GM18873 (cell line): ENCODE measurements at regions not wholly inside any gene's neighbourhood (a gene's known extent, or its start where the extent isn't known, plus 50 kb on each side); places are given as distances from the start of the nearest gene placed in this dataset.
"Not testable (repeated sequence)": the region's sequence is repeated elsewhere in the genome, so short reads cannot be mapped to it uniquely, and the experiment has no call there.

Source experiments
- ATAC-seq: cut with Tn5 transposase; IDR thresholded peaks from one replicate; pipeline ENCODE4 v1.9.1; 2021; ENCODE audit warnings: mild to moderate bottlenecking, moderate library complexity, moderate number of reproducible peaks; ENCODE audit not compliant: unreplicated experiment, low FRiP score

DNA sequence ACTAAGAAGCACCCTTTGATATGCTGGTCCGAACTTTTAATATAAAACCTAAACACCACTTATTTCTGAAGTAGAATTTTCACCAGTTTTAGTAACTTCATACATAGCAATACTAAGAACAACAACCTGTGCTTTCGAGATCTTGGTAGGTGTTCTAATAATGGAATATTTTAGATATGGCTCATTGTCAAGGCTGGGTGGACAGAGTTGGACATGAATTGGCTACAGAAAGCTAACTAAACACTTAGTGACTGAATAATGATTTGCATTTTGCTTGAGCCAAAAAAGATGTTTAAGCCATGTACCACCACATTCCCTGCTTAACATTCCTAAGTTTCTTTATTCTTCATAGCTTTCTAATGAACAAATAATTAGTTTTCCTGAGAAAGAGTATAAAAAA is 344.3 kb upstream of the SGCG start:
- ATAC-seq, result no peak

- ATAC-seq, result no peak
Measured at GRCh38 chr13:22837980-22838647, 342.7 kb upstream of the SGCG start.

GRCh38 chr13:22839603-22840530 is 340.9 kb upstream of the SGCG start:
- no peak for ATAC-seq

DNA sequence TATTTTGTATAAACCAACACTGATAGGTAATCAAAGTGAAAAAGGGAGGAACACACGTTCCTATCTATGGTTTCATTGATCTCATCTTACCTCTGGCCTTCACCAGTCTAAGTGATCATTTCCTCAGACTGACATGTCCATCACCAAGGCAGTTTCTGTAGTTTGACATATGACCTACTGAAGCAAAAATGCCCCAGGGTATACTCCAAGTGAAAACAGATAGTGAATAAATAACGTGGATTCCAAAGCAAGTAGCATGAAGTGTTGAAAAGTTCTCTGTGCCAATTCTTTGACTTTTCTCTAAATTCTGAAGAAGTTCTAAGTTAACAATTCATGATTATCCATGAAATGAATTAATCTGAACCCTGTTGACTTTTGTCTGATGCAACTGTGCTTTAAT is 334.2 kb upstream of the SGCG start:
- no peak for ATAC-seq

- no peak for ATAC-seq
Measured at GRCh38 chr13:22848539-22849052, 332.2 kb upstream of the SGCG start.

- no peak for ATAC-seq
Measured at GRCh38 chr13:22855926-22856325, 324.9 kb upstream of the SGCG start.

GRCh38 chr13:22858980-22859379 is 321.8 kb upstream of the SGCG start:
- not testable (repeated sequence) for ATAC-seq

DNA sequence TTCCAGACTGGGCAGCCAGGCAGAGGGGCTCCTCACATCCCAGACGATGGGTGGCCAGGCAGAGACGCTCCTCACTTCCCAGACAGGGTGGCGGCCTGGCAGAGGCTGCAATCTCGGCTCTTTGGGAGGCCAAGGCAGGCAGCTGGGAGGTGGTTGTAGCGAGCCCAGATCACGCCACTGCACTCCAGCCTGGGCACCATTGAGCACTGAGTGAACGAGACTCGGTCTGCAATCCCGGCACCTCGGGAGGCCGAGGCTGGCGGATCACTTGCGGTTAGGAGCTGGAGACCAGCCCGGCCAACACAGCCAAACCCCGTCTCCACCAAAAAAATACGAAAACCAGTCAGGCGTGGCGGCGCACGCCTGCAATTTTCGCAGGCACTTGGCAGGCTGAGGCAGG is 321.4 kb upstream of the SGCG start:
- ATAC-seq, result not testable (repeated sequence)

DNA sequence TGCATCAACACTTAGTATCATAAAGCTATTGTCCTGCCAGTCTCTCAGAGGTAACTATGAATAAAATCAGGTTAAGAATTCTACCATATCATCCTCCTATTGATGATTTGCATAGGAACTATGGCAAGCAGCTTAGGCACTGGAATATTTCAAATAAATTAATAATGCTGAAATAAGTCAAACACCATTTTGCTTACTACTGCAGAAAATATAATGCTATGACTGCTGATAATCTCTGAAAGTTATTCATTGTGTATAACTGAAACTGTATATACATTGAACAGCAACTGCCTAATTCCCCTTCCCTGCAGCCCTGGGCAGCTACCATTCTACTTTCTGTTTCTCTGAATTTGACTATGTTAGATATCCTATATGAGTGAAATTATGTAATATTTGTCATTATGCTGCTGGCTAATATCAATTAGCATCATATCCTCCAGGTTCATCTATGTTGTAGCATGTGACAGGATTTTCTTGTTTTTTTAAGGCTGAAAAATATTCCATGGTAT is 318.8 kb upstream of the SGCG start:
- ATAC-seq, result no peak

- no peak for ATAC-seq
Measured at GRCh38 chr13:22862478-22862877, 318.3 kb upstream of the SGCG start.

DNA sequence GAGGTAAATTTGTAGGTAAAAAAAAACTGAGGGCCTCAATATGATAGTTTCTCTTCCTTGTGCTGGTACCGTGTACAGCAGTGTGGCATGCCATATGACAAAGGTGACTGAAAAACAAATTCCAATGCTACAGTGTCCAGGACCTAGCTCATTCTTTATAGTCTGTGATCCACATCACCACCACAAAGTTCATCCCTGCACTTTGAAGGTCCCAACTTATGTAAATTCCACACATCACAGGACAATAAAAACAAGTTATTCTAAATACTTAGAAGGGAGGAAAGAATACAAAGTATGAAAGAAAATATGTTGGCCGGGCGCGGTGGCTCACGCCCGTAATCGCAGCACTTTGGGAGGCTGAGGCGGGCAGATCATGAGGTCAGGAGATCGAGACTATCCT is 314.6 kb upstream of the SGCG start:
- no peak for ATAC-seq

DNA sequence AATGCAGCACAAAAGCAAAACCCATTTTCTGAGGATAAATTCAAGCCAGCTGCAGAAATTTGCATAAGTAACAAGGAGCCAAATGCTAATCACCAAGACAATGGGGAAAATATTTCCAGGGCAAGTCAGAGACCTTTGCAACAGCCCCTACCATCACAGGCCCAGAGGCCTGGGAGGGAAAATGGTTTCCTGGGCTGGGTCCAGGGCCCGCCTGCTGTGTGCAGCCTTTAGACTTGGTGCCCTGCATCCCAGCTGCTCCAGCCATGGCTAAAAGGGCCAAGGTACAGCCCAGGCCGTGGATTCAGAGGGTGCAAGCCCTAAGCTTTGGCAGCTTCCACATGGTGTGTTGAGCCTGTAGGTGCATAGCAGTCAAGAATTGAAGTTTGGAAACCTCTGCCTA is 309.5 kb upstream of the SGCG start:
- ATAC-seq, result no peak

GRCh38 chr13:22874839-22875238 is 305.9 kb upstream of the SGCG start:
- ATAC-seq, result no peak

GRCh38 chr13:22877421-22877820 is 303.4 kb upstream of the SGCG start:
- no peak for ATAC-seq

DNA sequence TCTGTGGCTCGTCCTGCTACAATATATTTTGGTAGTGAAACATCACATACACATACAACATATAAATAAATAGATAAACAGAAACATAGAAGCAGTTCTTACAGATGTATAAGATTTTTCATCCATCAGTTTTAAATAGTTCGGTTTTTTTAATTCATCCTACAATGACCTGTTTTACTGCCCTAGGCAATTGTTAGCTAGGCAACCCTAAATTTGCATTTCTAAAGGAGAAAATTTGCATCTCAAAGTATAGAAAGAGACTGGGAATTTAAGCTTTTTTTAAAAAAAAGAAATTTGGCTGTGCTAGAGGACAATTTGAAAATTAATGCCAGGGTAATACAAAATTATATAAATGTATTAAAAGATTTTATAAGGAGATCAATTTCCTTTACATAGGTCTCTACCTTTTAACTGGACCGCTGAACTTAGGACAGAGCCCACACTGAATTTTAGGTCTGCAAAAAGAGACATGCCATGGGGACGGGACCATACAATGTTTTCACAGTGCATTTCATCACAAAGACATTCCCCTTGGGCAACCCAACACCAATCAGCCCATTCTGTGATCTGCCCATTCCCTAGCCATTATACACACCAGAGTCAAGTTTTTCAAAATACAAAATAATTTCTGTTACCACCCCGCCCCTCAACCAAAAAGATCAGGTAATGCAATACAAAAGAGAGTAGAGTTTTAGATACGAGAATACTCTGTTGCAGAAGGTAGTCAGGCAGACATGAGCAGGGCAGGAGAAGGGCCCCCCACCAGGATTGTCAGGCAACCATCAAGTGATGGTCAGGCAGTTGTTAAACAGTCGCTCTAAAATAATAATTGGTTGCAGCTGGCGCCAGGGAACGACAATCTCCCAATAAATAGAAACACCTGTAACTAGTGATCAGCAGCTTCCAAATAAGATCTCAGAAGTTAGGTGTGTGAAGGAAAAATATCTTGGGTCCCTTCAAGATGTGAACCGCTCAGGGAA is 299.7 kb upstream of the SGCG start:
- no peak for ATAC-seq

GRCh38 chr13:22881721-22882608 is 298.8 kb upstream of the SGCG start:
- ATAC-seq, result not testable (repeated sequence)

GRCh38 chr13:22883262-22883840 is 297.4 kb upstream of the SGCG start:
- peak; percentile 44 for ATAC-seq

DNA sequence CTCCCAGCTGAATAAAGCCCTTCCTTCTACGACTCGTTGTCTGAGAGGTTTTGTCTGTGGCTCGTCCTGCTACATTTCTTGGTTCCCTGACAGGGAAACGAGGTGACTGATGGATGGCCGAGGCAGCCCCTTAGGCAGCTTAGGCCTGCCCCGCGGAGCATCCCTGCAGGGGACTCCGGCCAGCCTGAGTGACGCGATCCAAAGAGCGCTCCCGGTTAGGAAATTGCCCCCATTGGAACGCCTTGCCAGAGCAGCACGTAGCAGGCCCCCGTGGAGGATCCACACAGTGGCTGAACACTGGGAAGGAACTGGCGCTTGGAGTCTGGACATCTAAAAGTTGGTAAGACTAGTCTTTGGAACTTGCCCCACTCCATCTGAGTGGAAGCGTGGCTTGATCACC is 296.8 kb upstream of the SGCG start:
- no peak for ATAC-seq

DNA sequence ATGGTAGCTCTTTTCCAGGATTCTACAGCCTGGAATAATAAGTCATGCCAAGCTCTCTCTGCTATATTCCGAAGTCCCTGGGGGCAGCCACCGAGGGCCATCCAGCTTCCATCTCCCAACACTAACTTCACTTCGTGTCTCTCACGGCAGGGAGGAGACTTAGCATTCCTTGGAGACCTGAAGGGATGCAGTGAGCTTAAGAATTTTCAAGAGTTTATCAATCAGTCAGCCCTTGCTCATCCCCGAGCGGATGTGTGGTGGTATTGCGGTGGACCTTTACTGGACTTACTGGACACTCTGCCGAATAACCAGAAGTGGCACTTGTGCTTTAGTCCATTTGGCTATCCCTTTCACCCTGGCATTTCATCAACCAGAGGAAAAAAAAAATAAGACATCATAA is 294.7 kb upstream of the SGCG start:
- ATAC-seq, result not testable (repeated sequence)
